ENCODE measurements at regions not wholly inside any gene's neighbourhood (a gene's known extent, or its start where the extent isn't known, plus 50 kb on each side); places are given as distances from the start of the nearest gene placed in this dataset.

DNA sequence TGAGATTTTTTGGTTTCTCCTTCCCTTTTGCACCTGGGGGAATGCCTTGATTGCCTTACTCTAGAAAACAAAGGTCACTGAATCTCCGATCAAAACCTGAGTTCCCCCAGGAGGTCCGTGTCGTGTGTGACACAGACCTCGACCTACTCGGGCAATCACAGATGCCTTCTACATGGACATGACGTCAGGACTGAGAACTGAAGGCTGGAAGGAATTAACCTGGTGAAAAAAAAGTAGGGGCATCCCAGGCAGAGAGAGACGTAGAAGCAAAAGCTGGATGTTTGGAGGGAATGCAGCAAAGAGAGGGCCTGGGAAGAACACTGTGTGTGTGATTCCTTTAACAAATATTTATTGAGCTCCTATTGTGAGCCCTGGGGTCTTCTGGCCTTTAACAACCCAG lies 178.0 kb downstream of the PRDM2 start:
- no peaks in the 10 kb centered on the region for H3K27me3 ChIP-seq (replicated peaks; ENCODE audit: control insufficient read depth, insufficient read depth, low read length, poor library complexity, severe bottlenecking)

DNA sequence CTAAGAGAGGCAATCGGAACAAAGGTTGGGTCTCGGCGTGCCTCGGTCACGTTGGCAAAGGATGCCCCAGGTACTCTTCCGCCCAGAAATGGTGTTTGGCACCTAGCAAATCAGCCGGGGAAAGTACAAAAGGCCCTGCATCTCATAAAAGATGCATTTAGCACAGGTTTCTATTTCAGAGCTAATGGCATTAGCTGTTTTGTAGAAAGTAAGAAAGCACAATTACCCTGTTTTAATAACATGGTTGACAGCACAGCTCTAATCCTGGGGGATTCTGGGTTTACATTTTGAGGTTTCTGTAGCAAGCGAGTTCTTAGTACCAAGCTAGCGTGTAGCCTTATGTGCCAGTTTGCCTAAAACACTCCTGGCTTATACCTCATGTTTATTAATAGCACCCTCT lies 178.5 kb downstream of the PRDM2 start:
- Histone ChIP-seq H3K9me3 (ENCODE audit: control insufficient read depth, low read length) (no peaks in the 10 kb centered on the region), H3K27me3 (replicated peaks; ENCODE audit: control insufficient read depth, insufficient read depth, low read length, poor library complexity, severe bottlenecking) (no peaks in the 10 kb centered on the region), H3K27ac (ENCODE audit: insufficient read depth, low read length, poor library complexity, severe bottlenecking) (no peak overlapping the region)

More for the DNA sequence above, 178.0 kb downstream of the PRDM2 start:
- H3K27ac ChIP-seq (ENCODE audit: insufficient read depth, low read length, poor library complexity, severe bottlenecking): no peak overlapping the region
- no peak for DNase-seq
- H3K36me3 ChIP-seq (ENCODE audit: control insufficient read depth, insufficient read depth, low read length): no peaks in the 10 kb centered on the region
- H3K4me1 ChIP-seq (ENCODE audit: control insufficient read depth, insufficient read depth, low read length, poor library complexity, severe bottlenecking): no peaks in the 10 kb centered on the region
- H3K4me3 ChIP-seq (ENCODE audit: insufficient read depth, low read depth, low read length, poor library complexity, severe bottlenecking): no peak overlapping the region
- no peaks in the 10 kb centered on the region for H3K9me3 ChIP-seq (ENCODE audit: control insufficient read depth, low read length)

DNA sequence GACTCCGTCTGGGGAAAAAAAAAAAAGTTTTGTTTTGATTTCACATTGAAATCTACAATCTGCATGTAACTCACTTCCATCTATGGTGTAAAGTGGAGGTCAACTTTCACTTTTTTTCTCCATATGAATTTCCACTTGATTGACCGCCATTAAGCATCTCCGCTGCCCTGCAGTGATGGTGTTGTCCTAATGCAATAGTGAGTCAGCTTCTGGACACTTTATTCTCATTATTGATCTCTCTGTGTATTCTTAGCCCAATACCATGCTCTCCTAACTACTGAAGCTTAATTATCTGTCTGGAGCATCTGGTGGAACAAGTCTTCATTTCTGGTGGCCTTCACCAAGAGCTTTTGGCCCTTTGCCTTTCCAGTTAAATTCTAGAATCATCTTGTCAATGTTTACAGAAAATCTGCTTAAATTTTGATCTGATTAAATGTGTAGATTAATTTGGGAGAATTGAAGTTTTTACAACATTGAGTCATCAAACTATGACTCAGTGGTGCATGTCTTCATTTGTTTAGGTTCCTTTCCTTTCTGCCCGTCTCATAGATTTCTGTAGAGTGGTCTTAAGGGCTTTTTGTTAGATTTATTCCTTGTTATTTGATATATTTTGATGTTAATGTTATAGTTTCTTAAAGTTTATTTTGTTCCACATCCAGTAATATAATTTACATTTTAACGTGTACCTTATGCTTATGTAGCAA lies 181.5 kb downstream of the PRDM2 start:
- no peaks in the 10 kb centered on the region for H3K4me1 ChIP-seq (ENCODE audit: control insufficient read depth, insufficient read depth, low read length, poor library complexity, severe bottlenecking)
- no peak overlapping the region for H3K27ac ChIP-seq (ENCODE audit: insufficient read depth, low read length, poor library complexity, severe bottlenecking)
- H3K27me3 ChIP-seq (replicated peaks; ENCODE audit: control insufficient read depth, insufficient read depth, low read length, poor library complexity, severe bottlenecking): no peaks in the 10 kb centered on the region
- no peak for DNase-seq
- no peaks in the 10 kb centered on the region for H3K36me3 ChIP-seq (ENCODE audit: control insufficient read depth, insufficient read depth, low read length)
- H3K4me3 ChIP-seq (ENCODE audit: insufficient read depth, low read depth, low read length, poor library complexity, severe bottlenecking): no peak overlapping the region
- H3K9me3 ChIP-seq (ENCODE audit: control insufficient read depth, low read length): no peaks in the 10 kb centered on the region

More for the DNA sequence above, 178.5 kb downstream of the PRDM2 start:
- Histone ChIP-seq H3K4me3 (ENCODE audit: insufficient read depth, low read depth, low read length, poor library complexity, severe bottlenecking) (no peak overlapping the region), H3K36me3 (ENCODE audit: control insufficient read depth, insufficient read depth, low read length) (no peaks in the 10 kb centered on the region), H3K4me1 (ENCODE audit: control insufficient read depth, insufficient read depth, low read length, poor library complexity, severe bottlenecking) (no peaks in the 10 kb centered on the region)
- DNase-seq: no peak

DNA sequence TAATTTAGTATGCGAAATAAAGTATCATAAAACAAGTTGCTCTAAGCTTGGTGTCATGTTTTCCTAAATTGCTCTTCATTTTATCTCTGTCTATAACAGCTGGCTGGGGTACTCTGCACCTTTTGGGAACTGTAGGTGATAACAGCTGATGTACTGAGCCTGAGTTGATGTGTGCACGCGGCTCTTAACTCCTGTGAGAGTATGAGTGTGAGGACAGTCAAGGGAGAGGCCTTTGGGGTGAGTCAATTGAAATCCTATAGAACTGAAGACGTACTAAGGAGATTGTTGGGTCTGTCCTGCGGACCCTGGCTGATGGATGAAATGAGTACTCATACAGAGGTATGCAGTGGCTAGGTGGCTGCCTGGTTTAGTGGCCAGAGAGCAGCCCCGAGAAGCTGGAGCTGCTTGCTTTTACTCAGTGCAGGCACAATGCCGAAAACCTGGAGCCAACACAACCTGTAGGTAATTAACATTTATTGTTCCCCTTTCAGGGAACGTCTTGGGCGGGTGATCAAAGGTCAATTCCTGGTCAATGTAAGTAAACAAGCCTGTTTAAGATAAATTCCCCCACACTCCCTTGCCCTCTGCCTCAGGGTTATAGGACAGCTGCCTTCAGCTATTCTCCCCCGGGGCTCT lies 188.5 kb downstream of the PRDM2 start:
- no peak overlapping the region for H3K27ac ChIP-seq (ENCODE audit: insufficient read depth, low read length, poor library complexity, severe bottlenecking)
- no peak for DNase-seq
- no peaks in the 10 kb centered on the region for H3K9me3 ChIP-seq (ENCODE audit: control insufficient read depth, low read length)
- no peaks in the 10 kb centered on the region for H3K36me3 ChIP-seq (ENCODE audit: control insufficient read depth, insufficient read depth, low read length)
- no peaks in the 10 kb centered on the region for H3K4me1 ChIP-seq (ENCODE audit: control insufficient read depth, insufficient read depth, low read length, poor library complexity, severe bottlenecking)
- H3K27me3 ChIP-seq (replicated peaks; ENCODE audit: control insufficient read depth, insufficient read depth, low read length, poor library complexity, severe bottlenecking): peaks cover 3% of the 10 kb centered on the region
- no peak overlapping the region for H3K4me3 ChIP-seq (ENCODE audit: insufficient read depth, low read depth, low read length, poor library complexity, severe bottlenecking)

DNA sequence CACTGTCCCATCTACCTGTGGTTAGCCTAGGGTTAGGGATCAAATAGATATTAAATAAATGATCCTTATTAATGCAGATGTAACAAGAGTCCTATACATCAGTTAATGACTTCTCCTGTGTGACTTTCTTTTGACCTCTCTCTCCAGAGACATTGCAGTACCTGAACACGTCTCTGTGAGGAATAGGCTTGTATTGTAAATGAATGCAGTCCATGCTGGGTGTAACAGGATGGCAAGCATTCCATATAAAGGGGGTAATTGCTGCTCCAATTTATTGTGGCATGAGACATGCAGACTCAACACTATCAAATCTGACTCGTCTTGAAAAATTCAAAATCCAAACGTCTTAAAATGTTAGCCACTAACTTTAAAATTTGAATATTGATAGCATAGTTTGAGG lies 189.5 kb downstream of the PRDM2 start:
- Histone ChIP-seq H3K4me1 (ENCODE audit: control insufficient read depth, insufficient read depth, low read length, poor library complexity, severe bottlenecking) (no peaks in the 10 kb centered on the region), H3K36me3 (ENCODE audit: control insufficient read depth, insufficient read depth, low read length) (no peaks in the 10 kb centered on the region), H3K27ac (ENCODE audit: insufficient read depth, low read length, poor library complexity, severe bottlenecking) (no peak overlapping the region), H3K27me3 (replicated peaks; ENCODE audit: control insufficient read depth, insufficient read depth, low read length, poor library complexity, severe bottlenecking) (peaks cover 9% of the 10 kb centered on the region), H3K9me3 (ENCODE audit: control insufficient read depth, low read length) (no peaks in the 10 kb centered on the region), H3K4me3 (ENCODE audit: insufficient read depth, low read depth, low read length, poor library complexity, severe bottlenecking) (no peak overlapping the region)
- no peak for DNase-seq

DNA sequence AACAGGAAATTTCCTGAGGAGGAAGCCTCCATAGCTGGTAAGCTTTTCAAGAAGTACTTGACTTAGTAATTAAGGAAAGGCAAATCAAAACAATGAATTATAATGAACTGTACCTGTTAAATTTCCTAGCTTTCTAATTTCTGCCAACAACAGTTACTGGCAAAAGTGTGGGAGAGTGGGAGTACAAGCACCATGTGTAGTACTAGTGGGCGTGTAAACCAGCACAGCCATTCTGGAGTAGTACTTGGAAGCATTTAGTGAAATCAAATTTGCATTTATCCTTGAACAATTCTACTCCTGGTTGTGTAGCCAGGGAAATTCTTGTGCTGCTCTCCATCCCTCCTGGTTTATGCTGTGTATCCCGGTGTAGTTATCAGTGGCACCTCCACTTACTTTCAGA lies 190.8 kb downstream of the PRDM2 start:
- Histone ChIP-seq H3K36me3 (ENCODE audit: control insufficient read depth, insufficient read depth, low read length) (no peaks in the 10 kb centered on the region), H3K27me3 (replicated peaks; ENCODE audit: control insufficient read depth, insufficient read depth, low read length, poor library complexity, severe bottlenecking) (peaks cover 9% of the 10 kb centered on the region), H3K27ac (ENCODE audit: insufficient read depth, low read length, poor library complexity, severe bottlenecking) (no peak overlapping the region), H3K4me3 (ENCODE audit: insufficient read depth, low read depth, low read length, poor library complexity, severe bottlenecking) (no peak overlapping the region), H3K4me1 (ENCODE audit: control insufficient read depth, insufficient read depth, low read length, poor library complexity, severe bottlenecking) (no peaks in the 10 kb centered on the region), H3K9me3 (ENCODE audit: control insufficient read depth, low read length) (no peaks in the 10 kb centered on the region)
- DNase-seq: no peak

DNA sequence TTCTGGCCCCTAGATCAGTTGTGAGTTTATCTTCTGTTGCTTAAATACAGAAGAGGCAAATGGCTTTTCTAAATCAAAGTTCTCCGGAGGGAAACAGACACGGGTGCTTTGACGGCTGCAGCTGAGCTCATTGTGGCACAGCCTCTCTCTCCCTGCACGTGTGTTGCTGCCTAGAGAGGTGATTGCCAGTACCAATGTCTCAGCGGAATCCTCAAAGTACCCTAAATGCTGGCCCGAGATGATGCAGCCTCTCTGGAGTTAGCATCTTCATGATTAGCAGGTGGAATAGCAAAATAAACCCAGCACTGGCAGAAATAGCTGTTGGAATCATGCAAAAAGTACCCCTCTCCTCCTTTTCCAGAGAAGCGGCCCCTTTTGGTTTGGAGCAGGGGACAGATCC lies 192.2 kb downstream of the PRDM2 start:
- Histone ChIP-seq H3K9me3 (ENCODE audit: control insufficient read depth, low read length) (no peaks in the 10 kb centered on the region), H3K36me3 (ENCODE audit: control insufficient read depth, insufficient read depth, low read length) (no peaks in the 10 kb centered on the region), H3K27ac (ENCODE audit: insufficient read depth, low read length, poor library complexity, severe bottlenecking) (no peak overlapping the region), H3K4me1 (ENCODE audit: control insufficient read depth, insufficient read depth, low read length, poor library complexity, severe bottlenecking) (no peaks in the 10 kb centered on the region), H3K27me3 (replicated peaks; ENCODE audit: control insufficient read depth, insufficient read depth, low read length, poor library complexity, severe bottlenecking) (peaks cover 9% of the 10 kb centered on the region), H3K4me3 (ENCODE audit: insufficient read depth, low read depth, low read length, poor library complexity, severe bottlenecking) (no peak overlapping the region)
- no peak for DNase-seq

DNA sequence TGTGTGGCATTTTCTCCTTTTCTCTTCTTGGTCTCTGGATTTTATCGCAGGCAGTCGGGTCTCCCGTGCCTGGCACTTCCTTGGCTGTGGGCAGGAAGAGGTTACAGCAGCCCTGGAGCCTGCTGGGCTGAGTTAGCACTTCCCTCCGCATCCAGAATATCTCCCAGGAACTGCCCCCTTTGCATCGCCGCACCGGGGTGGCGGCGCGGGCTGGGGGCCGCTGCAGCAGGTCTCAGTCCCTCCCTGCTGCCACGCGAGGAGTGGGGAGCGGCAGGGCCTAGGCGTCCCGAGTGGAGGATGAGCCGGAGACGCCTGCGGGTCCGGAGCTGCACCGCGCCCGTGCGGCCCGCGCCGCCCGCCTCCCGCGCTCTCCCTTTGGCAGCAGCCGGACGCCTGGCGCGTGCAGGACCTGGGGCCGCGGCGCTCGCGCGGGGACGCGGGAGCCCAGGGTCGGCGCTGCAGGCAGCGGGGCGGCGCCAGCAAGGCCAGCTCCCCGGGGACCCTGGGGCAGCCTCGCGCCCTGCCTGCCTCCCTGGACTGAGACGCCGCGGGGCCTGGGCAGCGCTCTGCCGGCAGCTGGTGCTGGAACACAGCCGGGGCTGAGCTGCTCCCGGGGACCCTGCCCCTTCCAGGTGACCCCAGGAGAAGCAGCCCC lies 192.8 kb downstream of the PRDM2 start:
- H3K27me3 ChIP-seq (replicated peaks; ENCODE audit: control insufficient read depth, insufficient read depth, low read length, poor library complexity, severe bottlenecking): peaks cover 9% of the 10 kb centered on the region
- DNase-seq: no peak
- no peak overlapping the region for H3K27ac ChIP-seq (ENCODE audit: insufficient read depth, low read length, poor library complexity, severe bottlenecking)
- H3K36me3 ChIP-seq (ENCODE audit: control insufficient read depth, insufficient read depth, low read length): no peaks in the 10 kb centered on the region
- H3K9me3 ChIP-seq (ENCODE audit: control insufficient read depth, low read length): no peaks in the 10 kb centered on the region
- H3K4me1 ChIP-seq (ENCODE audit: control insufficient read depth, insufficient read depth, low read length, poor library complexity, severe bottlenecking): no peaks in the 10 kb centered on the region
- H3K4me3 ChIP-seq (ENCODE audit: insufficient read depth, low read depth, low read length, poor library complexity, severe bottlenecking): no peak overlapping the region

DNA sequence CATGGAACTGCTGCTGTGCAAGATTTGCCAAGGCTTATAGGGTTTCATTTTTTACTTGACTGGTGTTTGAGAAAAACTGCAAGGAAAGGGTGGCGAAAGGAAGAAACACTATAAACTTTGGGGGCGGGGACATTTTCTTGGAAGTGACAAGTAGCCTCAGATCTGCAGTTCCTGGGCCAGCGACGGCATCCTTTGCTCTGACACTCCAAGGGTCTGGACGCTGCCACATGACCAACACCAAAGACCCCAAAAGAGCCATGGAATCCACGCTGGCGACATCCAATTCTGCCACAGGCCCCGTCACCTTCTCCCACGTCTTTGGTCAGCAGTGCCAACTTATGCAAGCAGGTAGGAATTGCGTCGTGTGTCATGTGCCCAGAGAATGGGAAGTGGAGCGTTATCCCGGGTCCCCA lies 193.4 kb downstream of the PRDM2 start:
- H3K4me1 ChIP-seq (ENCODE audit: control insufficient read depth, insufficient read depth, low read length, poor library complexity, severe bottlenecking): no peaks in the 10 kb centered on the region
- H3K27ac ChIP-seq (ENCODE audit: insufficient read depth, low read length, poor library complexity, severe bottlenecking): no peak overlapping the region
- H3K4me3 ChIP-seq (ENCODE audit: insufficient read depth, low read depth, low read length, poor library complexity, severe bottlenecking): no peak overlapping the region
- H3K9me3 ChIP-seq (ENCODE audit: control insufficient read depth, low read length): no peaks in the 10 kb centered on the region
- DNase-seq: no peak
- H3K27me3 ChIP-seq (replicated peaks; ENCODE audit: control insufficient read depth, insufficient read depth, low read length, poor library complexity, severe bottlenecking): peaks cover 9% of the 10 kb centered on the region
- H3K36me3 ChIP-seq (ENCODE audit: control insufficient read depth, insufficient read depth, low read length): no peaks in the 10 kb centered on the region

DNA sequence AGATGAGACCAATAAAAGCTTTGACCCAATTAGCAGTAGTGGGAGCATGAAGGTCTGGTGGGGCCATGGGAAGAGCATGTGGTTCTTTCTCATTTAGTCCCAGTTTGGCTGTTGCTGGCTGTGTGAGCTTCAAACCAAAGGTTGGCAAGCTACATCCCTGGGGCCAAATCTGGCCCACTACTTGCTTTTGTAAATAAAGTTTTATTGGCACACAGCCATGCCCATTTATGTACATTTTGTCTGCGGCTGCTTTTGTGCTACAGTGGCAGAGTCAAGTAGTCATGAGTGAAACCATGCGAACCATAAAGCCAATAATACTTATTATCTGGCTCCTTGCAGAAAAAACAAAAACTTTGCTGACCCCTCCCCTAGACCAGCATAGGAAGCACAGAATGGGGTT lies 196.9 kb downstream of the PRDM2 start:
- peaks cover 9% of the 10 kb centered on the region for H3K27me3 ChIP-seq (replicated peaks; ENCODE audit: control insufficient read depth, insufficient read depth, low read length, poor library complexity, severe bottlenecking)
- no peaks in the 10 kb centered on the region for H3K36me3 ChIP-seq (ENCODE audit: control insufficient read depth, insufficient read depth, low read length)
- no peak overlapping the region for H3K4me3 ChIP-seq (ENCODE audit: insufficient read depth, low read depth, low read length, poor library complexity, severe bottlenecking)

More for the DNA sequence above, 196.9 kb downstream of the PRDM2 start:
- Histone ChIP-seq H3K27ac (ENCODE audit: insufficient read depth, low read length, poor library complexity, severe bottlenecking) (no peak overlapping the region), H3K4me1 (ENCODE audit: control insufficient read depth, insufficient read depth, low read length, poor library complexity, severe bottlenecking) (no peaks in the 10 kb centered on the region), H3K9me3 (ENCODE audit: control insufficient read depth, low read length) (no peaks in the 10 kb centered on the region)
- DNase-seq: no peak
